Erythroblast (primary cell): ENCODE measurements at regions not wholly inside any gene's neighbourhood (a gene's known extent, or its start where the extent isn't known, plus 50 kb on each side); places are given as distances from the start of the nearest gene placed in this dataset.

Experiments
- GATA1 ChIP-seq: IDR thresholded peaks from 2 replicates; pipeline ENCODE4 v1.6.1; 2011; ENCODE audit warnings: low read depth, mild to moderate bottlenecking, control low read depth, low read length, moderate library complexity
- POLR2A ChIP-seq: IDR thresholded peaks from 2 replicates; pipeline ENCODE4 v1.6.1; 2011; ENCODE audit warnings: mild to moderate bottlenecking, low read length

- TF ChIP-seq POLR2A (no peak), GATA1 (no peak)
These were observed 62.1 kb upstream of the TRABD2B start for GRCh38 chr1:48059289-48059688.
